ENCODE measurements at regions not wholly inside any gene's neighbourhood (a gene's known extent, or its start where the extent isn't known, plus 50 kb on each side); places are given as distances from the start of the nearest gene placed in this dataset.

DNA sequence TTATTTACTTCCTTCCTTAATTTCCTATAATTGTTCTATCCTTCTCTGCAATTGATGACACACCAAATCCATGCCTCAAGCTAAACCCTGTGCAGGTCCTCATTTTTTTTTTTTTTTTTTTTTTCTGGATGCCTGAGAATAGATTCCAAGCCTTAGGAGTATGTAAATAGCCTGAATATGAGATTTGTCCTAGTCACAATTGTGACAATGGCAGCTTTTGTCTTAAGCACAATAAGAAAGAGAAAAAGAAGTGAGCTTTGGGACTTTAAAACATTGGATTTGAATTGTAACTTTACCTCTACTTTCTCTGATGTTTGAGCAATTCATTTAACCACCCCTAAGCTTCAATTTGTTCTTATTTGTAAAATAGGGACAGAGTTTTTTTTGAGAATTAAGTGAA, 280.5 kb downstream of the TUSC1 start:
- no peaks in the 10 kb centered on the region for H3K4me1 ChIP-seq
- intact Hi-C loops (cut with DNase I; ENCODE audit: low total_unique reads) = no loop called here
- H3K36me3 ChIP-seq = no peaks in the 10 kb centered on the region
- peaks cover 0 to 11% (median 0%) of the 10 kb centered on the region in 8 donors for H3K9me3 ChIP-seq
- H3K27me3 ChIP-seq (replicated peaks in 1 of 7) = no peaks in the 10 kb centered on the region
- DNase-seq = no peak
- TF ChIP-seq POLR2A (IDR thresholded peaks at IDR 0.05) = no peak
- no peak for TF ChIP-seq CTCF (IDR thresholded peaks at IDR 0.05 in 8 of 11, conservative IDR thresholded peaks at IDR 0.05 in 3 of 11)
- no peak for TF ChIP-seq POLR2AphosphoS5 (IDR thresholded peaks at IDR 0.05)
- H3K27ac ChIP-seq = no peak overlapping the region
- no peak overlapping the region for H3K4me3 ChIP-seq

DNA sequence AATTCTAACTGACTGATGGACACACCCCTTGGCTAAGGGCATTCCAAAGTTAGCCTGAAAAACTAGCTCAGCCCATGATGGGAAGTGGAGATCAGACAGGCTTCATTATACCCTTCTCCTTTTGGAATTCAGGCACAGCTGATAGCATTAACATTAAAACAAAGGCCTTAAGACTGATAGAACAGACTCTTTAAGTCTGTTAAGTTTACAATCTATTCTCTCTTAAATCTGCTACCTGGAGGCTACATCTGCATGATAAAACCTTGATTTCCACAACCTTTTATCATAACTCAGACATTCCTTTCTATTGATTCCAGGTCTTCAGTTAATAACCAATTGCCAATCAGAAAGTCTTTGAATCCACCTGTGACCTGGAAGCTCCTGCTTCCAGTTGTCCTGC, 281.4 kb downstream of the TUSC1 start:
- H3K27ac ChIP-seq = no peak overlapping the region
- no peaks in the 10 kb centered on the region for H3K36me3 ChIP-seq
- no peaks in the 10 kb centered on the region for H3K27me3 ChIP-seq (replicated peaks in 1 of 7)
- no peak for TF ChIP-seq CTCF (IDR thresholded peaks at IDR 0.05 in 8 of 11, conservative IDR thresholded peaks at IDR 0.05 in 3 of 11)
- no peak for TF ChIP-seq POLR2A (IDR thresholded peaks at IDR 0.05)
- TF ChIP-seq POLR2AphosphoS5 (IDR thresholded peaks at IDR 0.05) = no peak
- peaks cover 0 to 11% (median under 1%) of the 10 kb centered on the region in 8 donors for H3K9me3 ChIP-seq
- no peak overlapping the region for H3K4me3 ChIP-seq
- intact Hi-C loops (cut with DNase I; ENCODE audit: low total_unique reads) = no loop called here
- no peaks in the 10 kb centered on the region for H3K4me1 ChIP-seq
- DNase-seq = no peak

GRCh38 chr9:25381141-25381540, 297.1 kb downstream of the TUSC1 start:
- Histone ChIP-seq H3K27me3 (replicated peaks in 1 of 7) (no peaks in the 10 kb centered on the region), H3K27ac (no peak overlapping the region), H3K9me3 (peaks cover 0 to 14% (median 1%) of the 10 kb centered on the region in 8 donors), H3K4me3 (no peak overlapping the region), H3K4me1 (no peaks in the 10 kb centered on the region), H3K36me3 (no peaks in the 10 kb centered on the region)
- TF ChIP-seq POLR2A (IDR thresholded peaks at IDR 0.05) = no peak
- TF ChIP-seq CTCF (IDR thresholded peaks at IDR 0.05 in 8 of 11, conservative IDR thresholded peaks at IDR 0.05 in 3 of 11) = no peak
- TF ChIP-seq POLR2AphosphoS5 (IDR thresholded peaks at IDR 0.05) = no peak
- DNase-seq = no peak
- intact Hi-C loops (cut with DNase I; ENCODE audit: low total_unique reads) = no loop called here
- WGBS, 5 donors = 74 to 85% (median 80%) methylated on average over 1 of the region's 1 CpG

DNA sequence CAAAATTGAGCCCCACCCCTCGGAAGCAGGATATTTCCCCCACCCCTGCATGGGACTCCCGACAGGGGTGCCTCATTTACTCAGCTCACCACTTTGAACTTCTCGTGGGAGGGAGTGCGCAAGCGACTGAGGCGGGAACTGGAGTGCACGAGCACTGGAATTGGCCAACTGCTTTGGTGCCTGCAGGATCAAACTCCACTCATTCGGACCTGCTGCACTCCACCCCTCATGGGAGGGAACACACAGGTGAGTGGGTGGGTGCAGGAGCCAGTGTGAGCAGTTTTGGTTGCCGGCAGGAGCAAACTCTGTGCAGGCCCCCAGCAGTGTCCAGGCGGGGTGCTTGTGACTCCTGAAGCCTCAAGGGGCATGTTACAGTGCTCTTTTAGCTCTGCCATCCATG, 301.2 kb downstream of the TUSC1 start:
- H3K9me3 ChIP-seq = peaks cover 0 to 23% (median 9%) of the 10 kb centered on the region in 8 donors
- H3K36me3 ChIP-seq = no peaks in the 10 kb centered on the region
- H3K4me1 ChIP-seq = no peaks in the 10 kb centered on the region
- H3K27ac ChIP-seq = no peak overlapping the region
- no peak for TF ChIP-seq POLR2AphosphoS5 (IDR thresholded peaks at IDR 0.05)
- TF ChIP-seq CTCF (IDR thresholded peaks at IDR 0.05 in 8 of 11, conservative IDR thresholded peaks at IDR 0.05 in 3 of 11) = no peak
- TF ChIP-seq POLR2A (IDR thresholded peaks at IDR 0.05) = no peak
- no peaks in the 10 kb centered on the region for H3K27me3 ChIP-seq (replicated peaks in 1 of 7)
- DNase-seq = no peak
- WGBS, 5 donors = 79 to 95% (median 79%) methylated on average over 10 of the region's 10 CpGs
- H3K4me3 ChIP-seq = no peak overlapping the region
- intact Hi-C loops (cut with DNase I; ENCODE audit: low total_unique reads) = no loop called here

All from spleen (tissue), 11 donors.